ENCODE measurements at regions not wholly inside any gene's neighbourhood (a gene's known extent, or its start where the extent isn't known, plus 50 kb on each side); places are given as distances from the start of the nearest gene placed in this dataset.

DNA sequence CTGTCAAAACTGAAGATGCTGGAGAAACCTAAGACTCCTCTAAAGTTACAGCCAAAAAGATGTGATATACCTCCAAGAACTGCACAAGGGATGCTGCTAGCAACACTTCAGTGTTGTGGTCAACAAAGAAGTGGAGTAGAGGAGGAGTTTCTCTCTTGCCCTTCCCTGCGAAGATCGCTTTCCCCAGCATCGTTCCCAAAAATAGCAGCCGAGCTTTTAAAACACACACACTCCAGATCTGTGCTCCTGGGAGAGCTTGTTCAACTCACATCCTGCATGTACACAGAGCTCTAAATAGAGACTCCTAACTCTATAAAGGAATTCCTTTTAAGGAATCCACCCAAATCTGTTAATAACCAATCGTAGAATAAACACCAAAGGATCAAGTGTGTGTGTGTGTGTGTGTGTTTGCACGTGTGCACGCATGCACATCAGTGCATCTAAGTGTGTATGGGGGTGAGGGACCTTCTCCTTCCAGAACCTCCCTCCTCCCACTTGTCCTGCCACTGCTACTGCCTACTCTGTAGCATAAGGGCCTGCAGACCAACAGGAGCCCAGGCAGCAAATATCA lies 58.5 kb downstream of the PSMG1 start:
- no peak for DNase-seq

- no peak for DNase-seq
Observed at GRCh38 chr21:39123375-39123774, 59.9 kb downstream of the PSMG1 start.

DNA sequence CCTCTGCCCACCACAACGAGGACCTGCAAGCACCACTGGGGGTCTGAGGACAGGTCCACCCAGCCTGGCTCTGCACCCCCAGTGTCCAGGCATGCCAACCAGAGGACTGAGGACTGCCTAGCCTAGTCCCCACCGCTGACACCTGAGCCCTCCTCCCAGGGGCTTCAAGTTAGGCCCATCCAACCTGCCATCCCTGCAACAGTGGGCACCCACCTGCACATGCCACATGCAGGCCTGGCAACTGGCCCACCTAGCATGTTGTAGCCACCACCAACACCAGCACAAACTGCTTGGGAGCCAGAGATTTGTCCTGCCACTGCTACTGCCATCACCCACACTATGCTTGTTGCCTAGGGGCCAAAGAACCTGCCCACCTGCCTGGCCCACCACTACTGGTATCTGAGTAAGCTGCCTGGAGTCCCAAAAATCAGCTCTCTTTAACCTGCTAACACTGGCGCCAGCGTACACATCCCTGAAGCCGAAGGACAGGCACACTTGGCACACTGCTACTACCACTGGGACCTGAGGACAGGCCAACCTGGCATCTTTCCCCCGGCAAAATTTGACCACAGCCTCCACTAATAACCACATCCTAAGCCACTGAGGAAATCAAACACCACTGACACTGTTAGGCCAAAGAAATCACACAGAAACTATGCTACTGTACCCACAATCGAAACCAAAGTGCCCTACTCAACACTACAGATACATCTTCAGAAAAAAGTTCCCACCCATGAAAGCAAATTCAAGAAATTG lies 61.5 kb downstream of the PSMG1 start:
- no peak for DNase-seq

DNA sequence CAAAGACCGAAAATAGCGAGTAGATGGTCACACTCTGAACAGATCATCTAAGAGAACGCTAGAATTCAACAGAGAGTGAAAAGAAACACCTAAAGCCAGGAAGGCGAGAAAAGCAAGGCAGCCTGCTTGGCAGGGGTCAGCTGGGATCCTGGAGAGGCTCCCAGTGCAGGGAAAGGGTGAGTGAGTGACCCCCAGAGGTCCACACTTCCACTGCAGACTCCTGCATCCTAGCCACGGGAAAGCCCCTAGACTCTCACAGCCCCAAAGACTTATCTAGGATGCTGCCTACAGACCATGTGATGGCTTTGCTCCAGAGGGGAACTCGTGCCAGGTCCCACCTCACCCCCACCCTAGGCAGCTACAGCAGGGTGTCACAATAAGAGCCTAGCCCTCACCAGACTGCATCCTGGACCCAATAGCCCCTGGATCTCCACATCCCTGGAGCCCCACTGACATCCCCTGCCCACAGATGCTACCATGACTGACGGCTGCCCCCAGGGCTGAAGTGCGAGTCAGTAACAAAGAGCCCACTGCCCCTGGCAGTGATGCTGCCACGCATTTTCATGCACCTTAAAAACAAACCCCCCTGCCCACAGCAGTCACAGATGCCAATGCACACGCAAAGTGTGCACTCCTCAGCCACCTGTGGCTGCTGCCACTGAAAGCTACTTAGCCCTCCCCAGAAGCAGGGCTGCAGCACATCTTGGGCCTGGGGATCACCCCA lies 62.2 kb downstream of the PSMG1 start:
- no peak for DNase-seq

DNA sequence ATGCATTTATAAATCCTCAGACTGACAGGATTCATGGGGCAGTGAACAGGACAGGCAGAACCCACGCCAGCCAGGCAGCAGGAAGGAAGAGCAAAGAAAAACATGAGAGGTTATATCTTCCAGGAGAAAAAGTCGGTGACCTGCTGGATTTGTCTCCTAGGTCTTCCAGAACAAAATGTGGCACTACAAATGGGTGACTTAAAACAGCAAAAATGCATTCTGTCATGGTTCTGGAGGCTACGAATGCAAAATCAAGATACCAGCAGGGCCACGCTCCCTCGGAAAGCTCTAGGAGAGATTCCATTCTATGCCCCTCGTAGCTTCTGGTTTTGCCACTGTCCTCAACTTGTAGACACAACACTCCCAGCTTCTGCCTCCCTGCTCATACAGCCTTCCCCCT lies 63.4 kb downstream of the PSMG1 start:
- DNase-seq: no peak

- no peak for DNase-seq
Observed at GRCh38 chr21:39118604-39119215, 64.5 kb downstream of the PSMG1 start.

- DNase-seq: no peak
Observed at GRCh38 chr21:39118061-39118460, 65.2 kb downstream of the PSMG1 start.

- DNase-seq: no peak
Observed at GRCh38 chr21:39117440-39117970, 65.7 kb downstream of the PSMG1 start.

DNA sequence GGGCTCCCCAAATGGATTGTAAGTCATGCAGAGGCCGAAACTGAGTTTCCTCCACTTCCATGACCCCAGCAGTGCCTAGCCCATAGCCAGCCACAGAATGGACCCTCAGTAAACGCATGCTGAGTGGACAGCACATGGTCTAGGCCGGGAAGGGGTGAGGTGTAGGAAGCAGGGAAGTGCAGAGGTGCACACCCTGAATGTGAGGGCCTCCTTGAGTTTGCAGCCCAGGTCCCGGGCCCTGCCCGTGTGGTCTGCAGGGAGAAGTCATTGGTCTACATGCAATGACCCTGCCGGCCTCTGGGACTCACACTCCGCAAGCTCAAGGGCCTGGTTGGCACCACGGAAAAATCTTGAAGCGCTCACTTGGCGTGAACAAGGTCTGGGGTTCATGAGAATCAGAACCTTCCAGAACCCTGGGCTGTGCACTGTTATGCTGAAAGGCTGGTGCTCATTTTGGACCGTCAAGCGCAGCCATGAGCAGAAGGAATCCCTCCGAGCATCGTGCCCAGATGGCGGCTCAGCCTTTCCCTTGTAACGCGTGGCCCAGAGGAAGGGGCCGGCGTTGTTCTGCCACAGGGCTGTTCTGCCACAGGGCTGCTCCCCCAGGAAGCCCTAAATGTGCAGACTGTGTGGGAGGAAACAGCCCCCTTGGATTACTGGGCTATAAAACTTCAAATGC lies 66.4 kb downstream of the PSMG1 start:
- no peak for DNase-seq

GRCh38 chr21:39115576-39116235 lies 67.5 kb downstream of the PSMG1 start:
- DNase-seq: no peak

GRCh38 chr21:39114871-39115575 lies 68.2 kb downstream of the PSMG1 start:
- DNase-seq: no peak

GRCh38 chr21:39111931-39112550 lies 71.2 kb downstream of the PSMG1 start:
- no peak for DNase-seq

GRCh38 chr21:39110431-39110830 lies 72.8 kb downstream of the PSMG1 start:
- no peak for DNase-seq

- no peak for DNase-seq
Observed at GRCh38 chr21:39109596-39110210, 73.5 kb downstream of the PSMG1 start.

DNA sequence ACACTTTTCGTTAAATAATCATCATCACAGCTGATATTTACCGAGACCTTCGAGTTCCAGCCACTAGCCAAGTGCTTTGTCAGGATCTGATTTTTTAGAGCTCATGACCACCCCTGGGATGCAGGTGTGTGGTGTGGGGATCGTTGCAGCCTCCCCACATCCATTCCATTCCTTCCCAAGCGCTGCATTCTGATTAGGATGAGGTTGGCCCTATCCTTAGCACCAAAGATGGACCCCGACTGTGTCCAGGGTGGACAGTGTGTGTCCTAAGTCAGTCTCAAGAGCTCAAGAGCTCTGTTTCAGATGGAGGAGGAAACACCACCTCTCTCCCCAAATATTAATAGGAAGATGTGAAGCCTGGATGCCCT lies 74.1 kb downstream of the PSMG1 start:
- no peak for DNase-seq

DNA sequence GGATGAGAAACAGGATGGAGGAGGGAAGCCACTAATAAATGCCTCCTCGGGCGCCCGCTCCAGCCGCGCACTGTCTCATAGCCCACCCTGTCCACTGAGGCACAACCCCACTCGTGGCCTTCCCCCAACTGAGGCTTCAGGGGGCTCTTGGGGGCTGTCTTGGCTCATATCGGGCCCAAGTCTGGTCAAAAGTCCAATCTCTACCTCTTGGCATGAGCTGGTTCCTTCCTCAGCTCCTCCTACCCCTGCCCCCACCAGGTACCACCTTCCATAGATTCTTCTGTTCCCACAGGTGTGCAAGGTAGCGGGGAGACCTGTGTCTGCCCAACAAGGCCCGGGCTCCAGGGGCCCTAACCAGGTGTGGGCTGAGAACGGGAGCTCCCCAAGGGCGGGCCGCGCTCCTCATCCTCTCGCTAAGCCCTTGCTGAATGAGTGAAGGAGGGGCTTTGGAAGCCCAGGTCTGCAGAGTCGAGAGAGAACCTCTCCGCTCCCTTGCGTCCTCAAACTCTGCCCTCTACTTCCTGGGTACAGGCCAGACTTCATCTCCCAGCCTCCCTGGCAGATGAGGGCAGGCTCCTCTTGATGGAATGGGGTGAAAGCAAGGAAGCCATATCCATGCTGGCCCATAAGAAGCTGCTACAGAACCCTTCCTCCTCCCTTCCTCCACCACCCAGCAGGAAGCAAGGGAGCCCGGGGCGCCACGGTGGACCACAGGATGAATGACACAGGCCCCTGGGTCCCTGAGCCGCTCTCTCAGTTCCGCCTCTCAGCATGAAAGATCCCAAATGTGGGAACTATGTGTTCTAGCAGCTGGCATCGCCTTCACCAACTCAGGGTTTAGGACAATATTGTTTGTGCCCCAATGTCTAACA lies 74.7 kb downstream of the PSMG1 start:
- DNase-seq: no peak

DNA sequence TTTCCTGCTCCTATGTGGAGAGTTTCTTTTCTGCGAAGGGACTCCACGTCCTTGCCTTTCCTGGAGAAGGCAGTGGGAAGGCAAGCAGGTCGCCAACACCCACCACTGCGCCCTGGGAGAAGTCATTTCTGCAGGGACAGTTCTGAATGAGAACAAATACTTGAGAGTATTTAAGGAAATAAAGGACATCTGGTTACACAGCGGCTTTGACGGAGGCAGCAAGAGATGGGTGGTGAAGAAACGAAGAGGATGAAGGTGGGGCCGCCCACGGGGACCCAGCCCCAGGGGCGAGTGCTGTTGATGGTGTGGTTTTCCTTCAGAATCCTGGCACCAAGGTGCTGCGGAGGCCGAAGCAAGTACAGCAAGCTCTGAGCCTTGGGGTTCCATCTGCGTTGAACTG lies 75.5 kb downstream of the PSMG1 start:
- DNase-seq: no peak

GRCh38 chr21:39106881-39107462 lies 76.3 kb downstream of the PSMG1 start:
- no peak for DNase-seq

- DNase-seq: no peak
Observed at GRCh38 chr21:39105836-39106235, 77.4 kb downstream of the PSMG1 start.

Measured in CD4-positive, alpha-beta T cell treated with Interleukin-4 for 1 hour (primary cell).